H9 (cell line): ENCODE measurements at regions not wholly inside any gene's neighbourhood (a gene's known extent, or its start where the extent isn't known, plus 50 kb on each side); places are given as distances from the start of the nearest gene placed in this dataset.

Experiments used
- DNase-seq: peaks from one replicate; pipeline ENCODE4 v3.0.0-alpha.2; 2017
- H2AFZ ChIP-seq: one replicate; pipeline ENCODE4 v1.6.1; 2013; ENCODE audit warnings: mild to moderate bottlenecking, low read length, control low read depth, moderate library complexity
- H2AK5ac ChIP-seq: 2 replicates; pipeline ENCODE4 v1.6.1; 2013; ENCODE audit warnings: low read length, control low read depth, mixed read lengths; ENCODE audit not compliant: insufficient read length
- H2BK120ac ChIP-seq: one replicate; pipeline ENCODE4 v1.6.1; 2013; ENCODE audit warnings: low read depth, mild to moderate bottlenecking, low read length, control low read depth, inconsistent platforms; ENCODE audit not compliant: poor library complexity, severe bottlenecking
- H2BK12ac ChIP-seq: 2 replicates; pipeline ENCODE4 v1.6.1; 2013; ENCODE audit warnings: low read length, control low read depth, mixed read lengths, low read depth; ENCODE audit not compliant: insufficient read length
- H2BK15ac ChIP-seq: 2 replicates; pipeline ENCODE4 v1.6.1; 2013; ENCODE audit warnings: low read depth, low read length, control low read depth
- H2BK20ac ChIP-seq: one replicate; pipeline ENCODE4 v1.6.1; 2013; ENCODE audit warnings: low read depth, mild to moderate bottlenecking, low read length, control low read depth, inconsistent platforms; ENCODE audit not compliant: poor library complexity, severe bottlenecking
- H2BK5ac ChIP-seq: 2 replicates; pipeline ENCODE4 v1.6.1; 2013; ENCODE audit warnings: low read length, control low read depth, mixed read lengths; ENCODE audit not compliant: insufficient read length
- H3K14ac ChIP-seq: 2 replicates; pipeline ENCODE4 v1.6.1; 2013; ENCODE audit warnings: low read length, control low read depth; ENCODE audit not compliant: insufficient read depth
- H3K18ac ChIP-seq: 2 replicates; pipeline ENCODE4 v1.6.1; 2013; ENCODE audit warnings: low read depth, mild to moderate bottlenecking, mixed read lengths, low read length, control low read depth; ENCODE audit not compliant: insufficient read length
- H3K23ac ChIP-seq: 2 replicates; pipeline ENCODE4 v1.6.1; 2013; ENCODE audit warnings: low read length, control low read depth, mixed read lengths, low read depth; ENCODE audit not compliant: insufficient read length
- H3K23me2 ChIP-seq: 2 replicates; pipeline ENCODE4 v1.6.1; 2013; ENCODE audit warnings: low read depth, mild to moderate bottlenecking, mixed read lengths, low read length, control low read depth; ENCODE audit not compliant: insufficient read length, poor library complexity, severe bottlenecking
- H3K27ac ChIP-seq: 2 replicates; pipeline ENCODE4 v1.5.1; 2013; ENCODE audit warnings: low read length, control low read depth, mixed read lengths, low read depth; ENCODE audit not compliant: insufficient read length
- H3K27me3 ChIP-seq: 2 replicates; pipeline ENCODE4 v1.6.1; 2013; ENCODE audit warnings: low read length, control low read depth, inconsistent platforms; ENCODE audit not compliant: insufficient read depth
- H3K4ac ChIP-seq: 2 replicates; pipeline ENCODE4 v1.6.1; 2013; ENCODE audit warnings: low read depth, mild to moderate bottlenecking, control low read depth, inconsistent platforms, low read length, moderate library complexity
- H3K4me1 ChIP-seq: 2 replicates; pipeline ENCODE4 v1.6.1; 2013; ENCODE audit warnings: low read length, control low read depth, inconsistent platforms; ENCODE audit not compliant: insufficient read depth
- H3K4me2 ChIP-seq: 2 replicates; pipeline ENCODE4 v1.6.1; 2013; ENCODE audit warnings: low read length, control low read depth, mixed read lengths; ENCODE audit not compliant: insufficient read length, insufficient read depth
- H3K56ac ChIP-seq: 2 replicates; pipeline ENCODE4 v1.6.1; 2013; ENCODE audit warnings: low read depth, mild to moderate bottlenecking, mixed read lengths, low read length, control low read depth; ENCODE audit not compliant: insufficient read length
- H3K79me1 ChIP-seq: 2 replicates; pipeline ENCODE4 v1.6.1; 2013; ENCODE audit warnings: low read depth, mild to moderate bottlenecking, moderate library complexity, low read length, control low read depth, inconsistent platforms; ENCODE audit not compliant: insufficient read depth, poor library complexity, severe bottlenecking
- H3K79me2 ChIP-seq: 2 replicates; pipeline ENCODE4 v1.6.1; 2013; ENCODE audit warnings: low read length, control low read depth, inconsistent platforms; ENCODE audit not compliant: insufficient read depth
- H3K9ac ChIP-seq: 2 replicates; pipeline ENCODE4 v1.6.1; 2013; ENCODE audit warnings: low read length, control low read depth, mixed read lengths; ENCODE audit not compliant: insufficient read length; ENCODE audit errors: extremely low read depth
- H3K9me3 ChIP-seq: one replicate; pipeline ENCODE4 v1.6.1; 2013; ENCODE audit warnings: low read depth, low read length, inconsistent platforms; ENCODE audit not compliant: control insufficient read depth
- H3T11ph ChIP-seq: one replicate; pipeline ENCODE4 v1.6.1; 2013; ENCODE audit warnings: mild to moderate bottlenecking, low read length, control low read depth, inconsistent platforms
- H4K20me1 ChIP-seq: one replicate; pipeline ENCODE4 v1.6.1; 2013; ENCODE audit not compliant: control insufficient read depth, insufficient read length, insufficient read depth
- H4K5ac ChIP-seq: 2 replicates; pipeline ENCODE4 v1.6.1; 2013; ENCODE audit warnings: low read depth, mild to moderate bottlenecking, mixed read lengths, low read length, control low read depth; ENCODE audit not compliant: insufficient read length
- H4K8ac ChIP-seq: replicated peaks from 2 replicates; pipeline ENCODE4 v1.6.1; 2013; ENCODE audit warnings: low read length, control low read depth, mixed read lengths, low read depth; ENCODE audit not compliant: insufficient read length
- H4K91ac ChIP-seq: 2 replicates; pipeline ENCODE4 v1.6.1; 2013; ENCODE audit warnings: low read depth, mild to moderate bottlenecking, moderate library complexity, mixed read lengths, low read length, control low read depth; ENCODE audit not compliant: insufficient read length
- H3K27ac Mint-ChIP-seq, 3 experiments: 2 replicates in 2 of 3; 3 replicates in 1 of 3; pipeline ENCODE4 v1.8.0; 2020 to 2021; ENCODE audit warnings: mixed read lengths in 3 of 3, mild to moderate bottlenecking in 1 of 3, moderate library complexity in 1 of 3
- H3K27me3 Mint-ChIP-seq: 2 replicates; pipeline ENCODE4 v1.8.0; 2021; ENCODE audit warnings: low read depth, mild to moderate bottlenecking, moderate library complexity, mixed read lengths
- H3K36me3 Mint-ChIP-seq, 3 experiments: 2 replicates in 2 of 3; 3 replicates in 1 of 3; pipeline ENCODE4 v1.8.0; 2020 to 2021; ENCODE audit warnings: low read depth in 3 of 3, mixed read lengths in 3 of 3; ENCODE audit not compliant: insufficient read depth in 1 of 3
- H3K4me1 Mint-ChIP-seq, 2 experiments: 2 replicates each; pipeline ENCODE4 v1.8.0; 2020; ENCODE audit warnings: mixed read lengths in 2 of 2
- H3K4me3 Mint-ChIP-seq, 2 experiments: 2 replicates in 1 of 2; 3 replicates in 1 of 2; pipeline ENCODE4 v1.8.0; 2020 to 2021; ENCODE audit warnings: mild to moderate bottlenecking in 2 of 2, mixed read lengths in 2 of 2, moderate library complexity in 1 of 2
- H3K9me3 Mint-ChIP-seq, 2 experiments: 2 replicates in 1 of 2; 3 replicates in 1 of 2; pipeline ENCODE4 v1.8.0; 2020; ENCODE audit warnings: mild to moderate bottlenecking in 2 of 2, mixed read lengths in 2 of 2, moderate library complexity in 1 of 2
- WGBS: extraction: QIAGEN DNeasy Blood & Tissue Kit; methylation state at CpG from one replicate; pipeline ENCODE4 v1.1.7; 2013; ENCODE audit warnings: missing lambda C conversion rate, low lambda C conversion rate, mixed read lengths; ENCODE audit not compliant: insufficient read length; ENCODE audit errors: extremely low coverage; 5-methylcytosine and 5-hydroxymethylcytosine counted together
- TF ChIP-seq, protein P1 (sequence below): fragments of 200-600 bp; sonication (generic); conservative IDR thresholded peaks from 3 replicates; pipeline ENCODE4 v1.8.0; 2021; ENCODE audit warnings: antibody characterized with exemption, mild to moderate bottlenecking

GRCh38 chr1:36733748-36734147 lies 251.0 kb upstream of the CSF3R start:
- Histone ChIP-seq H3K14ac (no peak overlapping the region), H2BK12ac (no peak overlapping the region), H3K23ac (no peak overlapping the region), H2BK15ac (no peak overlapping the region), H2BK20ac (no peak overlapping the region), H3K18ac (no peak overlapping the region), H2BK5ac (no peak overlapping the region), H4K91ac (no peak overlapping the region), H3K4ac (no peak overlapping the region), H2AK5ac (no peak overlapping the region), H3K79me2 (no peaks in the 10 kb centered on the region), H3K4me2 (no peak overlapping the region), H4K20me1 (no peaks in the 10 kb centered on the region), H2AFZ (no peak overlapping the region), H3K4me1 (peaks cover 2% of the 10 kb centered on the region; the same call in 1 of the 2 replicates), H2BK120ac (no peak overlapping the region), H3K27ac (no peak overlapping the region), H3K9me3 (no peaks in the 10 kb centered on the region), H3K27me3 (no peaks in the 10 kb centered on the region), H4K5ac (no peak overlapping the region), H4K8ac (no peak overlapping the region), H3K23me2 (no peaks in the 10 kb centered on the region), H3K79me1 (no peaks in the 10 kb centered on the region), H3T11ph (no peak overlapping the region), H3K9ac (no peak overlapping the region), H3K56ac (no peak overlapping the region)
- DNase-seq, result no peak
- Mint-ChIP-seq H3K36me3 (no peaks in the 10 kb centered on the region; a peak in 1 of 7 replicates), H3K4me3 (no peak overlapping the region), H3K27ac (no peak overlapping the region), H3K27me3 (peaks cover 5% of the 10 kb centered on the region), H3K9me3 (no peaks in the 10 kb centered on the region; a peak in 1 of 5 replicates), H3K4me1 (peaks cover 50 to 52% of the 10 kb centered on the region in 2 experiments)
- TF ChIP-seq, protein P1, sequence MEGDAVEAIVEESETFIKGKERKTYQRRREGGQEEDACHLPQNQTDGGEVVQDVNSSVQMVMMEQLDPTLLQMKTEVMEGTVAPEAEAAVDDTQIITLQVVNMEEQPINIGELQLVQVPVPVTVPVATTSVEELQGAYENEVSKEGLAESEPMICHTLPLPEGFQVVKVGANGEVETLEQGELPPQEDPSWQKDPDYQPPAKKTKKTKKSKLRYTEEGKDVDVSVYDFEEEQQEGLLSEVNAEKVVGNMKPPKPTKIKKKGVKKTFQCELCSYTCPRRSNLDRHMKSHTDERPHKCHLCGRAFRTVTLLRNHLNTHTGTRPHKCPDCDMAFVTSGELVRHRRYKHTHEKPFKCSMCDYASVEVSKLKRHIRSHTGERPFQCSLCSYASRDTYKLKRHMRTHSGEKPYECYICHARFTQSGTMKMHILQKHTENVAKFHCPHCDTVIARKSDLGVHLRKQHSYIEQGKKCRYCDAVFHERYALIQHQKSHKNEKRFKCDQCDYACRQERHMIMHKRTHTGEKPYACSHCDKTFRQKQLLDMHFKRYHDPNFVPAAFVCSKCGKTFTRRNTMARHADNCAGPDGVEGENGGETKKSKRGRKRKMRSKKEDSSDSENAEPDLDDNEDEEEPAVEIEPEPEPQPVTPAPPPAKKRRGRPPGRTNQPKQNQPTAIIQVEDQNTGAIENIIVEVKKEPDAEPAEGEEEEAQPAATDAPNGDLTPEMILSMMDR, result no peak
- no CpG with 5 or more reads among the region's 1 CpG for WGBS
